ENCODE measurements at regions not wholly inside any gene's neighbourhood (a gene's known extent, or its start where the extent isn't known, plus 50 kb on each side); places are given as distances from the start of the nearest gene placed in this dataset.
"Not testable (repeated sequence)": the region's sequence is repeated elsewhere in the genome, so short reads cannot be mapped to it uniquely, and the experiment has no call there.

DNA sequence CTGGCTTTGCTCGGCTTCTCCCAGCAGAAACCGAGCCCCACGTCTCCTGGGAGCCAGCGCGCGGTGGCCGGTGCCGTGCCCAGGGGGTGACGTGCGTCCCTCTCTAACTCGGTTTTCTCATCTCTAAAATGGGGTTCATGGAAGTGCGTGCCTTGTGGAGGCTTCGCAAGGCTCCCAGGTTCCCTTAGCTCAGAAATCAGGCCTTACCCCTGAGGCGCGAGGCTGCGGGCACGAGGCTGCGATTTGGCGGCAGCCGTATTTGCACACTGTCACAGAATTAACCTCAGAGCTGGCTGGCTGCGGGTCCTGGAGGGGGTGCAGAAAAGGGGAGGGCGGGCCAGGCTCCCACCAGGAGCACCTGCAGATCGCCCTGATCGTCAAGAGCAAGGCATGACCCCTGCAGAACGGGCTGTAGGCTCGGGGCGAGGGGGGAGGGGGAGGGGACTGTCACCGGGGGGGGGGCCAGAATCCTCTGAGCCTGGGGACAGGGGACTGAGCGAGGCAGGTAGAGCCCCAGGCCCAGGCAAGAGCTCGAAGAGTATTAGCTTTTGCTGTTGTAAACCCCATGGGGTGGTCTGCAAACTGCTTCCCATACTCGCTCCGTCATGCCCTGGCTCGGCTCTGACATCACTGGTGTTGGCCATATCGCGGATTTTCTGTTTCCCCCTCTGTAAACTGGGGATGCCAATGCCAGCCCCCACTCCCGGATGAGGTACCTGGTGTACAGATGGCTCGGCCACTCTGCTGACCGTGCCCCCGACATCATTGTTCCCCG lies 62.2 kb downstream of the CCNE1 start:
- DNase-seq, result no peak

DNA sequence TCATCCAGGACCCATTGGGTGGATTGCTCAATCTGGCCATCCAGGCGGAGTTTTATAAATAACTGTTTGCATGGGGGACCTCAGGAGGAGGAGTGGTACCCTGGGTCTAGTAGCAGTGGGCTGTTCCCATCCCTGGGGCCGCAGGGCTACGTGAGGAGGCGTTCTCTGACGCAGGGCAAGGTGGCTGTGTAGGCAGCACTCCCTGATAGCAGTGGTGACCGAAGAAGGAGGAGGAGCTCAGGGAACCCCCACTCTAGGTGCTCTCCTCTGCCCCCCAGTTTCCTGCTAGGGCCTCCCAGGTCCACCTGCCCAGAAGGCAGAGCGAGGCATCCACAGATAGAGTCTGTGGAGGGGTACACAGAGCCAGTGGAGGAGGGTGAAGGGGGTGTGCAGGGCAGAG lies 64.1 kb downstream of the CCNE1 start:
- DNase-seq, result no peak

DNA sequence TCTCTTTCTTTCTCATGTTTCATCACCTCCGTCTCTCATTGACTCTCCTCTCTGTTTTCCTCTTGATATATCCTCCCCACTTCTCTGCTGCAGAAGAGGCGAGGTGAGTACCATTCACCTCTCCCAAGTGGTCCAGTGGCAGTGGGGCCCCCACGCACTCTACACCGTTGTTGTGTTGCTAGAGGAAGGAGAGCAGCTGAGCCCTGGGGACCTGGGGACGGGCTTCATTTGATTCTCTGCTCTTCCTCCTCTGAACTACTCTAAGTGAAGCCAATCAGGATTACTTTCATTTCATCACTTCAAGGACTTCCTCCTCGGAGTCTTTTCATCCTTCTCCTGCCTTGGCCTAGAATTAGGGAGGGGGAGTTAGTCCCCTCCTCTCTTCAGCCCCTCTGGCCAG lies 64.6 kb downstream of the CCNE1 start:
- peak; percentile 62 for DNase-seq

GRCh38 chr19:29876908-29877307 lies 65.1 kb downstream of the CCNE1 start:
- DNase-seq, result not testable (repeated sequence)

DNA sequence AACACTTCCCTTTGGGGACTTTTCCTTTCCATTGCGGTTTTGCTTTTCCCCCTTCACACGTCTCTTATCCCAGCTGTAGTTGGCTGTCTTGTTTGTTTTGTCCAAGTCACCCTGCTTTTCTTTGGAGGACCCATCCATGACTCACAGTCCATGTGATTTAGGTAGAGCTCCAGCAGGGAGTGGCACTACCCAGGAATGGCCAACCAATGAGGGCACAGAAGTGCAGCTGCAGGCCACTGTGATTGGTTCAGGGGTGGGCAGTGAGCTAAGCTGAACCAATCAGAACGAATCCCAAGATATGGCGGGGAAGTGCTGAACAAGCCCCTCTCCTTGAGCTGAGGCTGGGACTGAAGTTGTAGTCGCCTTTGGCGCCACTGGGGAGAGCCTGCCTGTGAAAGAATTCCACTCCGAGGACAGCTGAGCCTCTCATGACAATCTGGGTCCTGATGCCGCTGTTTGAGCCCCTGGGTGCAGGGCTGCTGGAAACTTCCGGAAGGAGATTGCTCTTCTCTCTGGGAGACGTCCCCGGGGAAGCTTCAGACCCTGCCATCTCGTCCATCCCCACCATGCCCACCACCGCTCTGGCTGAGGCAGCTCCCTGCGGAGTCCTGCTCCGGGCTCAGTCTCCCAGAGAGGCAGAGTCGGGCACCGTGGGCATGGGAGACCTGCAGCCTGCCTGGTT lies 62.9 kb upstream of the URI1 start:
- peak; percentile 47 for DNase-seq

GRCh38 chr19:29879655-29879974 lies 62.4 kb upstream of the URI1 start:
- DNase-seq, result no peak

DNA sequence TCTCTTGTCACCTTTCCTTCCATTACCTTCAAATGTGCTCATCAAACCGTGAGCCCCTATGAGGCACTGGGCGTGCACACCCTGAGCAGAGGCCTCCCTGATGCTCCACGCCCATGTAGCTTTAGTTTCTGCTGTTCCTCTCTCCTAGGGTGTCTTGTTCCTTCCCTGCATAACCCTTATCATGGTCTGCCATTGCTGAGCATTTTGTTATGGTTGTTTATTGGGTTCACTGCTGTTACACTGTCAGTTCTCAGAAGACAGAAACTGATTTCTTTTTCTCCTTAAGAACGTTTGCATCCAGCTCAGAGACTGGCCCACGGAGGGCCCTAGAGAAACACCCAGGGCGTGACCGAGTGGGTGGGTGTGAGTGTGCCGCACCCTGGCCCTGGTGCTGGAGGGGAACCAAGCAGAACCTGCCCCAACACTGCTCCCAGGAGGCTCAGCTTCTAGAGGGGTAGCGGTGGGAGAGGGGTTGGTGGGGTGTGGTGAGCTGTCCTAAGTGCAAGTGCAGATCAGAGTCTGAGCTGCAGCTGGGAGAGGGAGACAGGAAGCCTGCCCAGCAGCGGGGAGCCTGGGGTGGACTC lies 61.4 kb upstream of the URI1 start:
- DNase-seq, result peak; percentile 56

- no peak for DNase-seq
Measured at GRCh38 chr19:29881386-29881785, 60.7 kb upstream of the URI1 start.

DNA sequence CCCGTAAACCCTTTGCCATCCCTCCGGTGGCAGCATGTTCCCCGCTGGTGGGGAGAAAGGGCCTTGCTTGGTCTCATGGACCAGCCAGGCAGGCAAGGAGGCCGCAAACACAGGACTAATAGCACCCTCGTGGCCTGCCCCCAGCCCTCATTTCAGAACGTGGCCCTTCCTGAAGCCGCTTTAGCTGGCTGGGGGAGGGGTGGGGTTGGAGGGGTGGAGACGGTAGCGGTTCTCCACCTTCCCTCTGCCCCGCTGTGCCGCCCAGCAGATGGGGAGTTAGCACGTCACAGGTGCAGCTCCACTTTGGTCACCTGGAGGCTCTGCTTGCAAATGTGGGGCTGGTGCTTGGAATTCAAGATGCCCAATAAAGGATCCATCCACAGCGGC lies 59.3 kb upstream of the URI1 start:
- DNase-seq, result no peak

DNA sequence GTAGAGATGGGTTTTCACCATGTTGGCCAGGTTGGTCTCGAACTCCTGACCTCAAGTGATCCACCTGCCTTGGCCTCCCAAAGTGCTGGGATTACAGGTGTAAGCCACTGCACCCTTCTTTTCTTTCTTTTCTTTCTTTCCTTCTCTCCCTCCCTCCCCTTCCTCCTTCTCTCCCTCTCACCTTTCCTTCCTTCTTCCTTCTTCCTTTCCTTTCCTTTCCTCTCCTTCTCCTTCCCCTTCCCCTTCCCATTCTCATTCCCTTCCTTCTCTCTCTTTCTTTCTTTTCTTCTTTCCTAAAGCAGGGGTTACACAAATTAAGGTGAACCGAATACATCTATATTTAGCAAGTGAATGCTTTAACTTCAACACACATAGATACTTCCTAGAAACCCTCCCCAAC lies 58.0 kb upstream of the URI1 start:
- DNase-seq, result no peak

GRCh38 chr19:29884466-29884865 lies 57.6 kb upstream of the URI1 start:
- no peak for DNase-seq

DNA sequence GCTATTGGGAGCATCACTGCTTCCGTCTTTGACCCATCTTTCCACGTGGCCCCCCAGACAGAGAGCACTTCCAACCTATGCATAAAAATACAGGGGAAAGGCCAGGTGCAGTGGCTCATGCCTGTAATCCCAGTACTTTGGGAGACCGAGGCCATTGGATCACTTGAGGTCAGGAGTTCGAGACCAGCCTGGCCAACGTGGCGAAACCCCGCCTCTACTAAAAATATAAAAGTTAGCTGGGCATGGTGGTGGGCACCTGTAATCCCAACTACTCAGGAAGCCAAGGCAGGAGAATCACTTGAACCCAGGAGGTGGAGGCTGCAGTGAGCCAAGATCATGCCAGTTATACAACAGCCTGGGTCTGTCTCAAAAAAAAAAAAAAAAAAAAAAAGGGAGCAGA lies 55.9 kb upstream of the URI1 start:
- not testable (repeated sequence) for DNase-seq

GRCh38 chr19:29886586-29886985 lies 55.5 kb upstream of the URI1 start:
- peak; percentile 22 for DNase-seq

DNA sequence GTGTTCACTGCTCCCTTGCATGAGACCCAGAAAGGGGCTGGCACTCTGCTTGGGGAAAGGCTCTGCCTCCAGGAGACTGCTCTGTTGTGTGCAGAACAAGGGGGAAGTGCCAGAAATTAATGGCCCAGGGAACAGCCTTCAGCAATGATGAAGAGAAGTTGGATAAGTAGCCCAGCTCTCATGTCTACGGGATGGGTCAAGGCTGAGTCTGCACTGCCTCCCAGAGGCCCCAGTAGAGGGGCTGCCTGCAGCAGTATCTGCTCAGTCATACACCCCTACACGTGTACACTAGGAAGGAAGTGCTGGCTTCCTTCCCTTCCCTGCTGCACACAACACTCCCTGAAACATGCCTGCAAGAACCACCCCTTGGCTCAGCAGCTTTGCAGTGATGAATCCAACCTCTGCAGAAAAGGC lies 54.6 kb upstream of the URI1 start:
- peak; percentile 79 for DNase-seq

DNA sequence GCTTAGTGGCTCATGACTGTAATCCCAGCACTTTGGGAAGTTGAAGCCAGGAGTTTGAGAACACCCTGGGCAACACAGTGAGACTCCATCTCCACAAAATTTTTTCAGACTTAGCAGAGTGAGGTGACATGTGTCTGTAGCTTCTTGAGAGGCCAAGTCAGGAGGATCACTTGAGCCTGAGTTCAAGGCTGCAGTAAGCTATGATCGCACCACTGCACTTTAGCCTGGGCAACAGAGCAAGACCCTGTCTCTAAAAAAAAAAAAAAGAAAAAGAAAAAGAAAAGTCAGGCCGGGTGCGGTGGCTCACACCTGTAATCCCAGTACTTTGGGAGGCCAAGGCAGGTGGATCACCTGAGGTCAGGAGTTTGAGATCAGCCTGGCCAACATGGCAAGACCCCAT lies 54.0 kb upstream of the URI1 start:
- not testable (repeated sequence) for DNase-seq

DNA sequence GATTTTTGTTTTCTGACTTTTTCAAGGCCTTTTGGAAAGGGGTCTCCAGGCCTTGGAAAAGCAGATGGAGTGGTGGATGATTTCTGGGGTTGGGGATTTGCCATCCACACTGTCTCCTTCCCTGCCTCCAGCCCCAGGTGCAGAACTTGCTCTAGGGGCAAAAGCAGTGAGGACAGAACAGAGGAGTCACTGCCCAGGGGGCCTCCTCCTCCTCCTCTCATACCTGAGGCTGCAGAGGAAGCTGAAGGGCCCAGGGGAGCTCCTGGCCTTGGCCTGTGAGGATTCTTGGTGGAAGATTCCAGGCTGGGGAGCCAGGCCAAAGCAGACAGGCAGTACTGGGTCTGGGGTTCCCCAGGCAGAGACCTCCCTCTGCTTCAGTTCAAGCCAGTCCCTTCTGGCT lies 52.3 kb upstream of the URI1 start:
- no peak for DNase-seq

DNA sequence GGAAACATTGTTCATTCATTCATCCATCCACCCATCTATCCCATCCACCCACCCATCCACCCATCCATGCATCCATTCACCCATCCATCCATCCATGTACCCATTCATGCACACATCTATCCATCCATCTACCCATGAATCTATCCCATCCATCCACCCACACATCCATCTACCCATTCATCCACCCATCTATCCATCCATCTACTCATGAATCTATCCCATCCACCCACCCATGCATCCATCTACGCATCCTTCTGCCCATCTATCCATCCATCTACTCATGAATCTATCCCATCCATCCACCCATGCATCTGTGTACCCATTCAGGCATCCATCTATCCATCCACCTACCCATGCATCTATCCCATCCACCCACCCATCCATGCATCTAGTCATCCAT lies 51.6 kb upstream of the URI1 start:
- no peak for DNase-seq
